Activated CD8-positive, alpha-beta memory T cell treated with anti-CD3 and anti-CD28 coated beads, Interleukin-2, amount 10 ng/mL, durations not matched to agents 7 days and 5 days (primary cell): ENCODE measurements at regions not wholly inside any gene's neighbourhood (a gene's known extent, or its start where the extent isn't known, plus 50 kb on each side); places are given as distances from the start of the nearest gene placed in this dataset.

ENCODE experiments used
- ATAC-seq: fragments of 150-1000 bp; cut with Tn5 transposase; one replicate; pipeline ENCODE4 v1.10.0; 2021; ENCODE audit warnings: moderate library complexity
- CTCF ChIA-PET: fragments of 350-600 bp; sonication (Branson Sonifier 250); formaldehyde crosslinking; loops from one replicate; lab custom pipeline; 2021; ENCODE audit warnings: antibody characterized with exemption; lab: Charles Lee
- DNase-seq: peaks from one replicate; pipeline ENCODE4 v3.0.0-alpha.2; 2020
- H3K27ac Mint-ChIP-seq: one replicate; pipeline ENCODE4 v1.8.0; 2021; ENCODE audit warnings: mild to moderate bottlenecking, mixed read lengths
- H3K27me3 Mint-ChIP-seq: one replicate; pipeline ENCODE4 v1.8.0; 2021; ENCODE audit warnings: mixed read lengths
- H3K36me3 Mint-ChIP-seq: one replicate; pipeline ENCODE4 v1.8.0; 2021; ENCODE audit warnings: mild to moderate bottlenecking, mixed read lengths
- H3K4me1 Mint-ChIP-seq: one replicate; pipeline ENCODE4 v1.8.0; 2021; ENCODE audit warnings: mixed read lengths
- H3K4me3 Mint-ChIP-seq: one replicate; pipeline ENCODE4 v1.8.0; 2021; ENCODE audit warnings: mild to moderate bottlenecking, moderate library complexity, mixed read lengths
- H3K9me3 Mint-ChIP-seq: one replicate; pipeline ENCODE4 v1.8.0; 2022; ENCODE audit warnings: low read depth, mixed read lengths

- CTCF ChIA-PET: no interaction called here
- DNase-seq: peak; percentile 9
- H3K9me3 Mint-ChIP-seq: peaks cover 7% of the 10 kb centered on the region
- no peaks in the 10 kb centered on the region for H3K36me3 Mint-ChIP-seq
- no peaks in the 10 kb centered on the region for H3K4me1 Mint-ChIP-seq
- no peak overlapping the region for H3K27ac Mint-ChIP-seq
- no peaks in the 10 kb centered on the region for H3K27me3 Mint-ChIP-seq
- no peak overlapping the region for H3K4me3 Mint-ChIP-seq
- ATAC-seq: no peak
Measured at GRCh38 chr19:31991984-31992655, 353.3 kb upstream of the ZNF507 start.

GRCh38 chr19:31992750-31993149, 352.7 kb upstream of the ZNF507 start:
- CTCF ChIA-PET: no interaction called here
- H3K4me3 Mint-ChIP-seq: no peak overlapping the region
- H3K4me1 Mint-ChIP-seq: no peaks in the 10 kb centered on the region
- no peaks in the 10 kb centered on the region for H3K27me3 Mint-ChIP-seq
- no peak overlapping the region for H3K27ac Mint-ChIP-seq
- DNase-seq (peak; percentile 25), ATAC-seq (no peak)
- H3K36me3 Mint-ChIP-seq: no peaks in the 10 kb centered on the region
- H3K9me3 Mint-ChIP-seq: peaks cover 7% of the 10 kb centered on the region

- DNase-seq: no peak
- no peaks in the 10 kb centered on the region for H3K36me3 Mint-ChIP-seq
- CTCF ChIA-PET: no interaction called here
- no peak overlapping the region for H3K27ac Mint-ChIP-seq
- no peak overlapping the region for H3K4me3 Mint-ChIP-seq
- no peaks in the 10 kb centered on the region for H3K27me3 Mint-ChIP-seq
- peaks cover 2% of the 10 kb centered on the region for H3K9me3 Mint-ChIP-seq
- H3K4me1 Mint-ChIP-seq: no peaks in the 10 kb centered on the region
- no peak for ATAC-seq
Measured at GRCh38 chr19:31995546-31995945, 349.9 kb upstream of the ZNF507 start.

DNA sequence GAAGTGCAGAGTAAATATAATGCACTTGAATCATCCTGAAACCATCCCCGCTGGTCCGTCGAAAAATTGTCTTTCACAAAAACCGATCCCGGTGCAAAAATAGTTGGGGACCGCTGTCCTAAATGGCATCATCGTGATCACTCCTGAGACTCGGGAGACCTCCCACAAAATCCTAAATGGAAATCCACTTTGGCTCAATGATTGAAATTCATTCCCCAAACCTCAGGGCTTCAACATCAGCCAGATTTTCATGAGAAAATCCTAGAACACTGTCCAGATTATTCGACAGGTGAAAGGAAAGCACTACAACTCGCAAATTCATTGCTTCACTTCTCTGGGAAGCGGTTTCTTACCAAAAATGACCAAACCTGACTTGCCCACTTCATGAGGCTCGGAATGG, 335.3 kb upstream of the ZNF507 start:
- peaks cover 2% of the 10 kb centered on the region for H3K9me3 Mint-ChIP-seq
- DNase-seq (no peak), ATAC-seq (no peak)
- H3K4me1 Mint-ChIP-seq: no peaks in the 10 kb centered on the region
- H3K27ac Mint-ChIP-seq: no peak overlapping the region
- H3K27me3 Mint-ChIP-seq: no peaks in the 10 kb centered on the region
- no peaks in the 10 kb centered on the region for H3K36me3 Mint-ChIP-seq
- CTCF ChIA-PET: no interaction called here
- H3K4me3 Mint-ChIP-seq: no peak overlapping the region

GRCh38 chr19:32012206-32012605, 333.2 kb upstream of the ZNF507 start:
- CTCF ChIA-PET: no interaction called here
- ATAC-seq: no peak
- DNase-seq: no peak
- Mint-ChIP-seq H3K36me3 (no peaks in the 10 kb centered on the region), H3K9me3 (peaks cover 2% of the 10 kb centered on the region), H3K4me1 (no peaks in the 10 kb centered on the region), H3K4me3 (no peak overlapping the region), H3K27ac (no peak overlapping the region), H3K27me3 (no peaks in the 10 kb centered on the region)

DNA sequence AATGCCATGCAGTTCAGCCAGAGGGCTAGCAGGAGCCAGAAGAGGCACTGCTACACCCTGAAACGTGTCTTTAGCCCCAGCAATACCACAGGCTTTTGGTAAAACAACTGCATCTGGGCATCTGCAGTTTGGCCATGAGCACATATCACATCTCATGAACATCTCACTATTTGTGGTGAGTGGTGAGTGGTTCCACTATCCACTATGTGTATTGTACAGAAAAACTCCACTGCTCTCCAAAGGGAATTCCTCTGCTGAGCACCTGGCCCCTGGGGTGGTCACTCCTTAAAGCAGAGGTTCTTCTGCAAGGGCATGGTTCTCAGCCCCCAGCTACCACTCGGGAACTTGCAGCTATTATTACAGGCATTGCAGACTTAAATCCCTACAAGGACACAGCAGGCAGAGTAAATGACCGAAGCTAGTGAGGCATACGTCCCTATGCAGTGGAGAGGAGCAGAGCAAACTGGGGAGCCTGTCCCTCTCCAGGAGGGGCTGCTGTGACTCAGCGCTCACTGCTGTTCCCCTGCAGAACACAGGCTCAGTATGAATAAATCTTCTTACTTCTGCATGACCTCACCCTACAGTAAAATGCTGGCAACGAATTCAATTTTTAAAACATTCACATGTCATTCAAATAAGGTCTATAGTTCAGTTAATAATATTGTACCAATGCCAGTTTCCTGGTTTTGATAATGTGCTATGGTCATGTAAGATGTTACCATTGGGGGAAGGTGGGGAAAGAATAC, 332.4 kb upstream of the ZNF507 start:
- DNase-seq (no peak), ATAC-seq (no peak)
- H3K9me3 Mint-ChIP-seq: peaks cover 2% of the 10 kb centered on the region
- H3K4me1 Mint-ChIP-seq: no peaks in the 10 kb centered on the region
- H3K27me3 Mint-ChIP-seq: no peaks in the 10 kb centered on the region
- H3K4me3 Mint-ChIP-seq: no peak overlapping the region
- no peaks in the 10 kb centered on the region for H3K36me3 Mint-ChIP-seq
- H3K27ac Mint-ChIP-seq: no peak overlapping the region
- CTCF ChIA-PET: no interaction called here

GRCh38 chr19:32017176-32017953, 328.0 kb upstream of the ZNF507 start:
- Mint-ChIP-seq H3K4me1 (no peaks in the 10 kb centered on the region), H3K9me3 (peaks cover 2% of the 10 kb centered on the region), H3K36me3 (no peaks in the 10 kb centered on the region), H3K27me3 (no peaks in the 10 kb centered on the region), H3K4me3 (no peak overlapping the region), H3K27ac (no peak overlapping the region)
- CTCF ChIA-PET: no interaction called here
- ATAC-seq: no peak
- DNase-seq: no peak

DNA sequence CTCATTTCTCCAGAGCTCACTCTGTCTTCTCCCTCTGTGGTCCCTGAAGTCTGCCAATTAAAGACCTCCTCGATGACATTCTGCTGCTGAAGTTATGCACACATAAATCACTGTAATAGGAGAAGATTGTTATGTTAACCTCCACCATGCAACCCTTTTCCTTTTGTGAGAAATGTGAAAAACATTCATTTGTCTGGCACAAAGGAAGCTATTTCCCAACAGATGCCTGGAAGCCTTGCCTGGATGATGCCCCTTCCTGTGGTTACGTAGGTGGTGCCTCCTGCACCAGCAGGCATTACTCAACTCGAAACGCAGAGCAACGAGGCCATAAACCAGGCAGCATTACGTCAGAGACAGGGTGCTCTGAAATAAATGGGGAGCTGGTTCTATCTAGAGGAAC, 327.4 kb upstream of the ZNF507 start:
- ATAC-seq (no peak), DNase-seq (no peak)
- CTCF ChIA-PET: no interaction called here
- Mint-ChIP-seq H3K4me1 (no peaks in the 10 kb centered on the region), H3K27ac (no peak overlapping the region), H3K36me3 (no peaks in the 10 kb centered on the region), H3K9me3 (peaks cover 2% of the 10 kb centered on the region), H3K4me3 (no peak overlapping the region), H3K27me3 (no peaks in the 10 kb centered on the region)

GRCh38 chr19:32020538-32020937, 324.9 kb upstream of the ZNF507 start:
- no peak for DNase-seq

DNA sequence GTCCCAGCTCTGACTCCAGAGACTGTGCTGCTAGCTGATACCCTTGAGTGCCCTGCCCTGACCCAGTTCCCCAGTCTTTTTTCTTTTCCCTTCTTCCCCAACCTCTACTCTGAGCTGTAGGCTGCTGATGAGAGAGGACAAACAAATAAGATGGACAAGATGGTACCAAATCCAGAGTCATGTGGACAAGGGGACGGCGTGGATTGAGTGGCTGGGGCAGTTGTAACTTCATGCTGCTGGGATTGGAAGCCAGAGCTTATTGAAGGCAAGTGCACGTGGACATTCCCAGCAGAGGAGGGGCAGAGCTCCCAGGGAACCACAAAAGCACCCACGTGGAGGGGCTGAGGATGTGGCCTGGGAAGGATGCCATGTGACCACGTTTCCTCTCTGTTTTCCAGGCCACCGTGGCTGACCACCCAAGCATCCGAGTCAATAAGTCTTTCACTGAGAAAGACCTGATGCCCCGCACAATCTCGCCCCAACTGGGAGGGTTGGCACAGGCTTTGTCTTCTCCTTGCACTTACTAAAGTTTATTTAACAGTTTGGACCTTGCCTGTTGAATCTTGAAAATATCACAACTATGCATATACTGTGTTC, 323.3 kb upstream of the ZNF507 start:
- Mint-ChIP-seq H3K4me3 (no peak overlapping the region), H3K36me3 (no peaks in the 10 kb centered on the region), H3K27ac (no peak overlapping the region), H3K4me1 (no peaks in the 10 kb centered on the region), H3K27me3 (no peaks in the 10 kb centered on the region), H3K9me3 (peaks cover 6% of the 10 kb centered on the region)
- ATAC-seq (no peak), DNase-seq (no peak)
- CTCF ChIA-PET: no interaction called here

More at GRCh38 chr19:32020538-32020937, 324.9 kb upstream of the ZNF507 start:
- CTCF ChIA-PET: no interaction called here
- no peaks in the 10 kb centered on the region for H3K4me1 Mint-ChIP-seq
- H3K9me3 Mint-ChIP-seq: peaks cover 2% of the 10 kb centered on the region
- no peak overlapping the region for H3K4me3 Mint-ChIP-seq
- ATAC-seq: no peak
- H3K27me3 Mint-ChIP-seq: no peaks in the 10 kb centered on the region
- no peak overlapping the region for H3K27ac Mint-ChIP-seq
- H3K36me3 Mint-ChIP-seq: no peaks in the 10 kb centered on the region

DNA sequence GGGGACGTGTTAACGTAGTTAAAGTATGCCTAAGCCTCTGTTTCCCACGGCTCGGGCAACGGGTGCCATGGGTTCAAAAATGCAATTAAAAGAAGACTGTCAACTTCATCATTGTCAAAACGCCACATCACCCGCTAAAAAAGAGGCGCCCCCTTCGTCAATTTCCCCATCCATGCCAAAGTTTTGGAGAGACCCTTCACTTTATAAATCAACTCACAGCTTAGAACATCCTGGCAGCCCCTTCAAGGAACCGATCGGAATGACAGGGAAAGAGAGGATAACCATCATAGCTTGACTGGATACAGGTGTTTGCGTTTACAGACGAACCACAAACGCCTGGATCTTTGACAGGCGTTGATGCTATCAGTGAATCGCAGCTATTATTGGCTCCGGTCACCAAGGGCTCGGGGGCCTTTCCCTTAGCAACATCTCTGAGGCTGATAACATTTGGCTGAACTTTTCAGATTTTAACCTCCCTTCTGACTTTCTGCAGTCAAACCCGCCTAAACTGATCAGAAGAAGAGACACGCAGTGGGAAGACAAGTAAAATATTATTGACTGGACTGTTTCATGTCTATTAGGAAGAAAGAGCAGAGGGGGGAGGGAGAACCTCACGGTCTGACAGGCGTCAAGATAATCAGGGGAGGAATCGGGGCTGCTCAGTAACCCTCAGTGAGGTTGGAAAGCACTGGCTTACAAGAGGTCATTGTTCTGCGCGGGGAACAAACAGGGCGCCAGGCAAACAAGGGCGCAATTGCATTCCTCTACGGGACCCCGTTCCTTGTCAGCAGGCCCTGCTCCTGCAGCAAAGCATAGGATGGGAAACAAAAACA, 322.5 kb upstream of the ZNF507 start:
- DNase-seq (no peak), ATAC-seq (no peak)
- no peaks in the 10 kb centered on the region for H3K4me1 Mint-ChIP-seq
- CTCF ChIA-PET: no interaction called here
- H3K27me3 Mint-ChIP-seq: no peaks in the 10 kb centered on the region
- H3K36me3 Mint-ChIP-seq: no peaks in the 10 kb centered on the region
- H3K27ac Mint-ChIP-seq: no peak overlapping the region
- no peak overlapping the region for H3K4me3 Mint-ChIP-seq
- H3K9me3 Mint-ChIP-seq: peaks cover 6% of the 10 kb centered on the region

DNA sequence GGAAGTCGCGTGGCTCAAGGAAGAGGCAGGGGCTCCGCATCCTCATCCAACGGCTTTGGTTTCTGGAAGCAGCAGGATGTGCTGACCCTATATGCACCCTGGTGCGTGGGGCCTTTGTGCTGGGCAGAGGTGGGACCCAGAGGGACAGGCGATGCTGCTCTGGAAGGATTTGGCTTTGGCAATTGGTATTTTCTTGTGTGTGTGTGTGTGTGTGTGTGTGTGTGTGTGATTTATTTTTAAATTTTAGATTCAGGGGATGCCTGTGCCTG, 321.9 kb upstream of the ZNF507 start:
- Mint-ChIP-seq H3K4me1 (no peaks in the 10 kb centered on the region), H3K36me3 (no peaks in the 10 kb centered on the region), H3K9me3 (peaks cover 6% of the 10 kb centered on the region), H3K27me3 (no peaks in the 10 kb centered on the region), H3K4me3 (no peak overlapping the region), H3K27ac (no peak overlapping the region)
- ATAC-seq (no peak), DNase-seq (no peak)
- CTCF ChIA-PET: no interaction called here

GRCh38 chr19:32029235-32029634, 316.2 kb upstream of the ZNF507 start:
- peaks cover 3% of the 10 kb centered on the region for H3K9me3 Mint-ChIP-seq
- H3K27ac Mint-ChIP-seq: no peak overlapping the region
- no peak overlapping the region for H3K4me3 Mint-ChIP-seq
- no peaks in the 10 kb centered on the region for H3K4me1 Mint-ChIP-seq
- CTCF ChIA-PET: no interaction called here
- no peaks in the 10 kb centered on the region for H3K27me3 Mint-ChIP-seq
- no peak for ATAC-seq
- no peak for DNase-seq
- no peaks in the 10 kb centered on the region for H3K36me3 Mint-ChIP-seq
